HG02884 (cell line): ENCODE measurements at regions not wholly inside any gene's neighbourhood (a gene's known extent, or its start where the extent isn't known, plus 50 kb on each side); places are given as distances from the start of the nearest gene placed in this dataset.
A peak's percentile ranks its signal among the peaks of the same experiment; 100 is the strongest.
"Not testable (repeated sequence)": the region's sequence is repeated elsewhere in the genome, so short reads cannot be mapped to it uniquely, and the experiment has no call there.

Experiments
- ATAC-seq: cut with Tn5 transposase; IDR thresholded peaks from one replicate; pipeline ENCODE4 v1.9.1; 2021; ENCODE audit warnings: mild to moderate bottlenecking, moderate library complexity; ENCODE audit not compliant: unreplicated experiment

- no peak for ATAC-seq
These were observed 275.2 kb upstream of the EDA2R start for GRCh38 chrX:66914080-66914479.

GRCh38 chrX:66912417-66912816 is 273.5 kb upstream of the EDA2R start:
- no peak for ATAC-seq

GRCh38 chrX:66902081-66902480 is 263.2 kb upstream of the EDA2R start:
- ATAC-seq = no peak

GRCh38 chrX:66900886-66901285 is 262.0 kb upstream of the EDA2R start:
- no peak for ATAC-seq

GRCh38 chrX:66892004-66892403 is 253.1 kb upstream of the EDA2R start:
- ATAC-seq = no peak

- ATAC-seq = no peak
These were observed 250.5 kb upstream of the EDA2R start for GRCh38 chrX:66889418-66889817.

GRCh38 chrX:66882101-66882500 is 243.2 kb upstream of the EDA2R start:
- no peak for ATAC-seq

- no peak for ATAC-seq
These were observed 237.9 kb upstream of the EDA2R start for GRCh38 chrX:66876776-66877175.

GRCh38 chrX:66872771-66873170 is 233.9 kb upstream of the EDA2R start:
- ATAC-seq = no peak

GRCh38 chrX:66863721-66864120 is 224.8 kb upstream of the EDA2R start:
- no peak for ATAC-seq

GRCh38 chrX:66833426-66833825 is 194.5 kb upstream of the EDA2R start:
- ATAC-seq = peak; percentile 100

GRCh38 chrX:66815227-66815626 is 176.3 kb upstream of the EDA2R start:
- no peak for ATAC-seq

- not testable (repeated sequence) for ATAC-seq
These were observed 155.6 kb upstream of the EDA2R start for GRCh38 chrX:66794514-66794913.

GRCh38 chrX:66766318-66766717 is 127.4 kb upstream of the EDA2R start:
- ATAC-seq = no peak

- ATAC-seq = no peak
These were observed 121.8 kb upstream of the EDA2R start for GRCh38 chrX:66760651-66761050.

- ATAC-seq = peak; percentile 78
These were observed 117.8 kb upstream of the EDA2R start for GRCh38 chrX:66756717-66757116.

- no peak for ATAC-seq
These were observed 112.4 kb upstream of the EDA2R start for GRCh38 chrX:66751136-66751782.

GRCh38 chrX:66744519-66744918 is 105.6 kb upstream of the EDA2R start:
- ATAC-seq = not testable (repeated sequence)

- no peak for ATAC-seq
These were observed 92.5 kb upstream of the EDA2R start for GRCh38 chrX:66731398-66731797.

- peak; percentile 76 for ATAC-seq
These were observed 90.0 kb upstream of the EDA2R start for GRCh38 chrX:66728818-66729271.

GRCh38 chrX:66717926-66718325 is 79.0 kb upstream of the EDA2R start:
- no peak for ATAC-seq

GRCh38 chrX:66698273-66699204 is 59.7 kb upstream of the EDA2R start:
- ATAC-seq = no peak
